MM.1S (cell line): ENCODE measurements at regions not wholly inside any gene's neighbourhood (a gene's known extent, or its start where the extent isn't known, plus 50 kb on each side); places are given as distances from the start of the nearest gene placed in this dataset.
"Not testable (repeated sequence)": the region's sequence is repeated elsewhere in the genome, so short reads cannot be mapped to it uniquely, and the experiment has no call there.

Experiments
- DNase-seq: peaks from one replicate; pipeline ENCODE4 v3.0.0-alpha.2; 2015
- H2AFZ ChIP-seq: fragments of 300-600 bp; sonication (generic); 2 replicates; pipeline ENCODE4 v1.6.0; 2016; ENCODE audit warnings: antibody characterized with exemption, low read length
- H3F3A ChIP-seq: fragments of 300-600 bp; sonication (generic); 2 replicates; pipeline ENCODE4 v1.6.1; 2016; ENCODE audit warnings: mild to moderate bottlenecking, antibody characterized with exemption, low read length, moderate library complexity, mixed read lengths; ENCODE audit not compliant: insufficient read depth
- H3K27ac ChIP-seq: fragments of 300-600 bp; sonication (generic); 2 replicates; pipeline ENCODE4 v1.5.1; 2016; ENCODE audit warnings: mild to moderate bottlenecking, low read length
- H3K27me3 ChIP-seq: fragments of 300-600 bp; sonication (generic); replicated peaks from 2 replicates; pipeline ENCODE4 v1.6.0; 2016; ENCODE audit warnings: low read length; ENCODE audit not compliant: insufficient read depth
- H3K36me3 ChIP-seq: fragments of 300-600 bp; sonication (generic); replicated peaks from 2 replicates; pipeline ENCODE4 v1.6.1; 2016; ENCODE audit warnings: mild to moderate bottlenecking, low read length, mixed read lengths; ENCODE audit not compliant: insufficient read depth
- H3K4me1 ChIP-seq: fragments of 300-600 bp; sonication (generic); 2 replicates; pipeline ENCODE4 v1.6.1; 2016; ENCODE audit warnings: low read length, mixed read lengths
- H3K4me2 ChIP-seq: fragments of 300-600 bp; sonication (generic); 2 replicates; pipeline ENCODE4 v1.6.0; 2016; ENCODE audit warnings: low read depth, low read length
- H3K4me3 ChIP-seq: fragments of 300-600 bp; sonication (generic); 2 replicates; pipeline ENCODE4 v1.5.1; 2016; ENCODE audit warnings: low read length, mixed read lengths
- H3K79me2 ChIP-seq: fragments of 300-600 bp; sonication (generic); 2 replicates; pipeline ENCODE4 v1.6.1; 2016; ENCODE audit warnings: mixed run types, low read length, mixed read lengths
- H3K9ac ChIP-seq: fragments of 300-600 bp; sonication (generic); 2 replicates; pipeline ENCODE4 v1.6.1; 2016; ENCODE audit warnings: low read length, mixed read lengths
- H3K9me2 ChIP-seq: fragments of 300-600 bp; sonication (generic); replicated peaks from 2 replicates; pipeline ENCODE4 v1.6.1; 2016; ENCODE audit warnings: mild to moderate bottlenecking, low read length, mixed read lengths; ENCODE audit not compliant: insufficient read depth
- H3K9me3 ChIP-seq: fragments of 300-600 bp; sonication (generic); replicated peaks from 2 replicates; pipeline ENCODE4 v1.6.1; 2016; ENCODE audit warnings: mild to moderate bottlenecking, low read length, mixed read lengths; ENCODE audit not compliant: insufficient read depth
- H4K20me1 ChIP-seq: fragments of 300-600 bp; sonication (generic); 2 replicates; pipeline ENCODE4 v1.6.1; 2016; ENCODE audit warnings: mild to moderate bottlenecking, low read length, moderate library complexity, mixed read lengths; ENCODE audit not compliant: insufficient read depth
- CTCF ChIP-seq: fragments of 300-600 bp; sonication (generic); IDR thresholded peaks from 2 replicates; pipeline ENCODE4 v1.5.1; 2016; ENCODE audit warnings: antibody characterized with exemption, low read length, mixed read lengths
- EZH2 ChIP-seq: fragments of 300-600 bp; sonication (generic); optimal IDR thresholded peaks from 2 replicates; pipeline ENCODE3; 2017; ENCODE audit warnings: low read depth, mild to moderate bottlenecking, antibody characterized with exemption, low read length, mixed read lengths
- EZH2phosphoT487 ChIP-seq: fragments of 300-600 bp; sonication (generic); IDR thresholded peaks from 2 replicates; pipeline ENCODE4 v1.6.1; 2018; ENCODE audit warnings: antibody characterized with exemption, low read length

DNA sequence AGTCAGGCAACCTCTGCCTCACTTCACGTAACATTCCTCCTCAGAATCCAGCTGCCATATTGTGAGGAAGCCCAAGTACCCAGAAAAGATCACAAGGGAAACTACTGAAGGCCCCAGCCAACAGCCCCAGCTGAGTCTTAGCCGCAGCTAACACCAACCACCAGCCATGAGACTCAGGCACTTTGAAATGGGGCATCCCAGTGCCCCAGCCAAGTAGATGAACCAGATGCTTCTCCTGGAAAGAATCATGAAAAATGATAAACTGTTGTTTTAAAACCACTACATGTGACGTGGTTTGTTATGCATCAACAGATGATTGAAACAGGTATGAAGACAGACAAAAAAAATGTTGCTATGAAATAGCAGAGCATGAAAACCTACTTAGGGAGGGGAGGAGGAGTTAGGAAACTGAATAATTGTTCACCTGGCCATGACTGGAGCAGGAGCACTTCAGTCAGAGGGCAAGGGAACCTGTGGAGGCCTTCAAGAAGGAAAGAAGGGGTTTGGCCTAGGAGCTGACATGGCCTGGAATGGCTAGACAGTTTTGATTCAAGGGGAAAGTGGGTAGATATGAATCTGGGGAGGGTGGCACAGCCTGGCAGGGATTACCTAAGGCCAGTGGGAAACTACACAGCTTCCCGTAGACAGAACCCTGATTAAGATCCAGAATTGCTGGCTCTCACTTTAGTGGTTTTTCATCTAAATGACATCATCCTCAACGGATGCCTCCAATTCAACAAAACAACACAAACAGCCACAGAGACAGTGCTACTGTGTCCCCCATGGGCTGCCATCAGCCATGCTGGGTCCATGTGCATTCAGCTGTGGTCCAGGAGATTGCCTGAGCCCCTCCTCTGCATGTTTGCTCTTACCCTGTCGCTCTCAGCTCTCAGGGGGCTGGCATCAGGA is 211.6 kb downstream of the SYK start:
- H3K9ac ChIP-seq = no peak overlapping the region
- no peak overlapping the region for H3K27ac ChIP-seq
- no peaks in the 10 kb centered on the region for H3K9me3 ChIP-seq
- no peaks in the 10 kb centered on the region for H4K20me1 ChIP-seq
- no peaks in the 10 kb centered on the region for H3K4me1 ChIP-seq
- H3K36me3 ChIP-seq = no peaks in the 10 kb centered on the region
- H3K9me2 ChIP-seq = no peaks in the 10 kb centered on the region
- TF ChIP-seq CTCF (no peak), EZH2phosphoT487 (no peak), EZH2 (no peak)
- H3K4me2 ChIP-seq = no peak overlapping the region
- no peak overlapping the region for H3K4me3 ChIP-seq
- no peaks in the 10 kb centered on the region for H3K79me2 ChIP-seq
- no peak for DNase-seq
- H3F3A ChIP-seq = no peaks in the 10 kb centered on the region
- no peak overlapping the region for H2AFZ ChIP-seq
- H3K27me3 ChIP-seq = no peaks in the 10 kb centered on the region

- DNase-seq = no peak
- H3K9ac ChIP-seq = no peak overlapping the region
- no peak overlapping the region for H3K4me3 ChIP-seq
- no peaks in the 10 kb centered on the region for H3K9me3 ChIP-seq
- no peak for TF ChIP-seq CTCF
- TF ChIP-seq EZH2phosphoT487 = no peak
- peaks cover 9% of the 10 kb centered on the region; the same call in 1 of the 2 replicates for H3F3A ChIP-seq
- H4K20me1 ChIP-seq = no peaks in the 10 kb centered on the region
- H3K27ac ChIP-seq = no peak overlapping the region
- H3K36me3 ChIP-seq = no peaks in the 10 kb centered on the region
- H3K4me1 ChIP-seq = peaks cover 18% of the 10 kb centered on the region
- H3K4me2 ChIP-seq = no peak overlapping the region
- no peaks in the 10 kb centered on the region for H3K27me3 ChIP-seq
- H3K79me2 ChIP-seq = no peaks in the 10 kb centered on the region
- no peak overlapping the region for H2AFZ ChIP-seq
- H3K9me2 ChIP-seq = no peaks in the 10 kb centered on the region
Observed at GRCh38 chr9:91017245-91017644, 215.6 kb downstream of the SYK start.

DNA sequence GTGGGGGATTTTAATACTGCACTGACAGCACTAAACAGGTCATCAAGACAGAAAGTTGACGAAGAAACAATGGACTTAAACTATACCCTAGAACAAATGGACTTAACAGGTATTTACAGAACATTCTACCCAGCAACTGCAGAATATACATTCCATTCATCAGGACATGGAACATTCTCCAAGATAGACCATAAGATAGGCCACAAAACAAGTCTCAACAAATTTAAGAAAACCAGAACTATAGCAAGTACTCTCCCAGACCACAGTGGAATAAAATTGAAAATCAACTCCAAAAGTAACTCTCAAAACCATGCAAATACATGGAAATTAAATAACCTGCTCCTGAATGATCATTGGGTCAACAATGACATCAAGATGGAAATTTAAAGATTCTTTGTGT is 218.3 kb downstream of the SYK start:
- H4K20me1 ChIP-seq, H3F3A ChIP-seq, H3K9ac ChIP-seq, H3K4me3 ChIP-seq, H2AFZ ChIP-seq, H3K4me2 ChIP-seq, H3K27me3 ChIP-seq, H3K9me3 ChIP-seq, H3K79me2 ChIP-seq, H3K36me3 ChIP-seq, DNase-seq, H3K9me2 ChIP-seq: not testable (repeated sequence)
- H3K27ac ChIP-seq = peak overlapping the region; percentile 72
- H3K4me1 ChIP-seq = peaks cover 26% of the 10 kb centered on the region

GRCh38 chr9:91021656-91022055 is 220.0 kb downstream of the SYK start:
- H3K9me2 ChIP-seq, H3K79me2 ChIP-seq, DNase-seq, H2AFZ ChIP-seq, H3K36me3 ChIP-seq, H4K20me1 ChIP-seq, H3K4me3 ChIP-seq, H3K9me3 ChIP-seq, H3K27me3 ChIP-seq, H3K9ac ChIP-seq, H3K4me2 ChIP-seq, H3F3A ChIP-seq, H3K27ac ChIP-seq: not testable (repeated sequence)
- peaks cover 26% of the 10 kb centered on the region for H3K4me1 ChIP-seq
